ENCODE measurements at regions not wholly inside any gene's neighbourhood (a gene's known extent, or its start where the extent isn't known, plus 50 kb on each side); places are given as distances from the start of the nearest gene placed in this dataset.

GRCh38 chr22:47446821-47447810 lies 684.7 kb downstream of the TBC1D22A start:
- POLR2A ChIA-PET = no interaction called here
- Histone ChIP-seq H3K27me3 (ENCODE audit: control insufficient read depth, insufficient read depth, low read length) (no peaks in the 10 kb centered on the region), H3K9me3 (ENCODE audit: control insufficient read depth, insufficient read depth, low read depth, low read length) (no peaks in the 10 kb centered on the region), H3K4me1 (ENCODE audit: control insufficient read depth, insufficient read depth, low read length) (no peaks in the 10 kb centered on the region), H3K27ac (ENCODE audit: low read length) (no peak overlapping the region), H3K4me3 (ENCODE audit: low read depth in 2 of 2, low read length in 2 of 2) (no peak overlapping the region), H3K36me3 (ENCODE audit: control insufficient read depth, insufficient read depth, low read length) (no peaks in the 10 kb centered on the region)
- BruUV-seq (replicated peaks) = no TSS peak
- ATAC-seq (no peak), DNase-seq (ENCODE audit: low read depth, low spot score) (no peak)
- in situ Hi-C loops (cut with HindIII; ENCODE audit: low pct_unique_long_range_greater_than_20kb, low sequenced_read_pairs) (no loop called here), intact Hi-C loops (cut with micrococcal nuclease; ENCODE audit: unreplicated experiment) (no loop called here)
- TF ChIP-seq SIN3A (IDR thresholded peaks at IDR 0.05; ENCODE audit: borderline replicate concordance, insufficient read depth, low read depth, low read length) (no peak), REST (IDR thresholded peaks at IDR 0.05; ENCODE audit: insufficient read depth in 1 of 2, low read depth in 2 of 2, low read length in 1 of 2) (no peak), POLR2AphosphoS5 (IDR thresholded peaks at IDR 0.05; ENCODE audit: low read depth, low read length) (no peak), CTCF (IDR thresholded peaks at IDR 0.05) (no peak), TCF7L2 (IDR thresholded peaks at IDR 0.05; ENCODE audit: low read depth, low read length) (no peak)
- CTCF ChIA-PET = no interaction called here

DNA sequence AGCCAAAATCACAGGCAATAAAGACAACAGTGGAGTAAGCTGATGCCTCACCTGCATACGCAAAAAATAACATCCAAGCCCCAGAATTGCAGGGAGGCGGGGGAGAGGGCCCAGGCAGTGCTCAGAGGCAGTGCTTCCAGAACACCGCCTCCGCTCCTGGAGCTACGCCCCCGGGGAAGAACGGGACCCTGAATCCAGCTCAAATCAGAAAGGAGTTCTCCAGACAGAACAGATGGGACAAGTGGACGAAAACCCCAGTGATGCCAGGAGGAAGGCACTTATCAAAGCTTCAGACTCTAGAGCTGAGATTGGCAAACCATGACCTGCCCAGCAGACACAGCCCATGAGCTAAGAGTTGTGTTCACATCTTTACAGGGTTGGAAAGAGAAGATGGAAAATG lies 683.9 kb downstream of the TBC1D22A start:
- no peaks in the 10 kb centered on the region for H3K36me3 ChIP-seq (ENCODE audit: control insufficient read depth, insufficient read depth, low read length)
- no peak for DNase-seq (ENCODE audit: low read depth, low spot score)
- no peaks in the 10 kb centered on the region for H3K27me3 ChIP-seq (ENCODE audit: control insufficient read depth, insufficient read depth, low read length)
- CTCF ChIA-PET = no interaction called here
- no peaks in the 10 kb centered on the region for H3K4me1 ChIP-seq (ENCODE audit: control insufficient read depth, insufficient read depth, low read length)
- in situ Hi-C loops (cut with HindIII; ENCODE audit: low pct_unique_long_range_greater_than_20kb, low sequenced_read_pairs) (no loop called here), intact Hi-C loops (cut with micrococcal nuclease; ENCODE audit: unreplicated experiment) (no loop called here)
- POLR2A ChIA-PET = no interaction called here
- H3K9me3 ChIP-seq (ENCODE audit: control insufficient read depth, insufficient read depth, low read depth, low read length) = no peaks in the 10 kb centered on the region
- BruUV-seq (replicated peaks) = no TSS peak
- no peak overlapping the region for H3K4me3 ChIP-seq (ENCODE audit: low read depth in 2 of 2, low read length in 2 of 2)
- TF ChIP-seq TCF7L2 (IDR thresholded peaks at IDR 0.05; ENCODE audit: low read depth, low read length) = no peak
- no peak for TF ChIP-seq SIN3A (IDR thresholded peaks at IDR 0.05; ENCODE audit: borderline replicate concordance, insufficient read depth, low read depth, low read length)
- no peak for TF ChIP-seq REST (IDR thresholded peaks at IDR 0.05; ENCODE audit: insufficient read depth in 1 of 2, low read depth in 2 of 2, low read length in 1 of 2)
- TF ChIP-seq POLR2AphosphoS5 (IDR thresholded peaks at IDR 0.05; ENCODE audit: low read depth, low read length) = no peak
- no peak for TF ChIP-seq CTCF (IDR thresholded peaks at IDR 0.05)
- H3K27ac ChIP-seq (ENCODE audit: low read length) = no peak overlapping the region
- no peak for ATAC-seq

All from Panc1 (cell line).